ENCODE measurements at regions not wholly inside any gene's neighbourhood (a gene's known extent, or its start where the extent isn't known, plus 50 kb on each side); places are given as distances from the start of the nearest gene placed in this dataset.

DNA sequence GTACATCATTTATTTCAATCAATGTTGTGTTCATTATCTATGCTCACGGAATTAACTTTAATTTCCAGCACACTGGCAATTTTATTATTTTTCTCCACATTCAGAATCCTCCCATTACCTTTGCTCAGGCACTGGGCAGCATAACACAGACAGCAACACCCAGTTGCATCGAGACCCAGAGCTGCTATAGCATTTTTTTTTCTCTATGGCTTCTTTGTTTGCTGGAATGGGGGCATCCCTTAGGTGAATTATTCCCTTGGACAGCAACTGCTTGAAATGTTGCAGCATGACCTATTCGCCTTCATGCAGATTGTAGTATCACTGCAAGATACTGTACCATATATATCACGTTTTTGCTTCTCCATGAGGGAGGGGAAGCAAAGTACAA lies 88.8 kb downstream of the CHD9NB start (continued):
- TF ChIP-seq ZNF205 (CRISPR knock-in tag; IDR thresholded peaks at IDR 0.05): no peak
- TF ChIP-seq ZNF496 (CRISPR knock-in tag; IDR thresholded peaks at IDR 0.05; ENCODE audit: insufficient replicate concordance): no peak
- TF ChIP-seq POGZ (CRISPR knock-in tag; IDR thresholded peaks at IDR 0.05): no peak
- TF ChIP-seq ZNF546 (CRISPR knock-in tag; conservative IDR thresholded peaks at IDR 0.05): no peak
- TF ChIP-seq SMAD1 (CRISPR knock-in tag; IDR thresholded peaks at IDR 0.05; ENCODE audit: borderline replicate concordance, low read depth): no peak
- no peak for TF ChIP-seq SRY (CRISPR knock-in tag; IDR thresholded peaks at IDR 0.05)

DNA sequence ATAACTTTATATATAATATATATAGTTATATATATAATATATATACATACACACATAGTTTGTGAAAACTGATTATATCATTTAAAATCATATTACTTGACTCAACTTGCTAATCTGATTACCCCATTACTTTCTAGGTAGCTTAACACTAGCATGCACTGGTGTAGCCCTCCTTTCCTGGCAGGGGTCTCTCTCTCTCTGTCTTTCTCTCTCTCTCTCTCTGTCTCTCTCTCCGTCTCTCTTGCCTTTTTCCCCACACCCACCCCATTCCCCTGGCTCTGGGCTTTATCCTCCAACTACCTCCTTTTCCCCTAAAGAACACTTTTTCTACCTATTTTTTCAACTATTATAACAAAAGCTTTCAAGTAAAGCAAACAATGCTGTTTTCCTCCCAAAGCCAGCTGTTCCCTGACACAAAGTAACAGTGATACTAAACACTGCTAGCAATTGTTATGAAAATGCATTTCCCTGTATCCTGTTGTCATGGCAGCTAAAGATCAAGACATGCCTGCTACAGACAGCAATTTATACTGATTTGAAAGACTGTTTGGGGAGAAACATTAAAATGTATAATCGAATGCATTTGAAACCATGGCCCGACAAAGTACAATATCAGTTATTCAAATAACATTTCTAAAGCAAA lies 89.4 kb downstream of the CHD9NB start:
- FAIRE-seq: no peak

More for the DNA sequence above, 89.4 kb downstream of the CHD9NB start:
- ChIA-PET CTCF (ENCODE audit: low intra/inter-chr PET ratio, low total read pairs) (no interaction called here), POLR2A (no interaction called here)
- WGBS (ENCODE audit: low lambda C conversion rate): 62% methylated on average over 3 of the region's 3 CpGs
- DNase-seq (ENCODE audit: low spot score) (no peak), ATAC-seq (no peak)
- no peaks in the 10 kb centered on the region for H3K4me1 ChIP-seq (ENCODE audit: insufficient read depth, low read length)
- H3K79me2 ChIP-seq (ENCODE audit: insufficient read depth, low read length): no peaks in the 10 kb centered on the region
- H3K36me3 ChIP-seq (replicated peaks in 1 of 2; ENCODE audit: control insufficient read depth in 1 of 2, insufficient read depth in 2 of 2, low read length in 2 of 2): no peaks in the 10 kb centered on the region
- no peak overlapping the region for H3K9ac ChIP-seq (ENCODE audit: insufficient read depth, low read depth, low read length)
- no peaks in the 10 kb centered on the region for H3K9me3 ChIP-seq (ENCODE audit: low read length)
- in situ Hi-C loops (cut with HindIII; ENCODE audit: extremely low pct_ligation_motif_present, low pct_unique_long_range_greater_than_20kb): no loop called here
- intact Hi-C loops (cut with micrococcal nuclease; ENCODE audit: unreplicated experiment): no loop called here
- H2AFZ ChIP-seq (ENCODE audit: low read length): no peak overlapping the region
- no peak overlapping the region for H3K4me3 ChIP-seq (replicated peaks in 1 of 3; ENCODE audit: insufficient read depth in 1 of 3, low read depth in 2 of 3, low read length in 3 of 3)
- TF ChIP-seq IKZF4 (CRISPR knock-in tag; IDR thresholded peaks at IDR 0.05; ENCODE audit: borderline replicate concordance, low read depth, not compliant biosample characterization) (no peak), ZNF513 (CRISPR knock-in tag; conservative IDR thresholded peaks at IDR 0.05) (no peak), MAFG (CRISPR knock-in tag; IDR thresholded peaks at IDR 0.05) (no peak), ATRX (CRISPR knock-in tag; IDR thresholded peaks at IDR 0.05; ENCODE audit: borderline replicate concordance) (no peak), ZNF207 (IDR thresholded peaks at IDR 0.05; ENCODE audit: borderline replicate concordance) (no peak), ZBTB14 (CRISPR knock-in tag; IDR thresholded peaks at IDR 0.05) (no peak), EZH2 (conservative IDR thresholded peaks at IDR 0.05; ENCODE audit: low read depth, low read length) (no peak)
- TF ChIP-seq, protein P1, sequence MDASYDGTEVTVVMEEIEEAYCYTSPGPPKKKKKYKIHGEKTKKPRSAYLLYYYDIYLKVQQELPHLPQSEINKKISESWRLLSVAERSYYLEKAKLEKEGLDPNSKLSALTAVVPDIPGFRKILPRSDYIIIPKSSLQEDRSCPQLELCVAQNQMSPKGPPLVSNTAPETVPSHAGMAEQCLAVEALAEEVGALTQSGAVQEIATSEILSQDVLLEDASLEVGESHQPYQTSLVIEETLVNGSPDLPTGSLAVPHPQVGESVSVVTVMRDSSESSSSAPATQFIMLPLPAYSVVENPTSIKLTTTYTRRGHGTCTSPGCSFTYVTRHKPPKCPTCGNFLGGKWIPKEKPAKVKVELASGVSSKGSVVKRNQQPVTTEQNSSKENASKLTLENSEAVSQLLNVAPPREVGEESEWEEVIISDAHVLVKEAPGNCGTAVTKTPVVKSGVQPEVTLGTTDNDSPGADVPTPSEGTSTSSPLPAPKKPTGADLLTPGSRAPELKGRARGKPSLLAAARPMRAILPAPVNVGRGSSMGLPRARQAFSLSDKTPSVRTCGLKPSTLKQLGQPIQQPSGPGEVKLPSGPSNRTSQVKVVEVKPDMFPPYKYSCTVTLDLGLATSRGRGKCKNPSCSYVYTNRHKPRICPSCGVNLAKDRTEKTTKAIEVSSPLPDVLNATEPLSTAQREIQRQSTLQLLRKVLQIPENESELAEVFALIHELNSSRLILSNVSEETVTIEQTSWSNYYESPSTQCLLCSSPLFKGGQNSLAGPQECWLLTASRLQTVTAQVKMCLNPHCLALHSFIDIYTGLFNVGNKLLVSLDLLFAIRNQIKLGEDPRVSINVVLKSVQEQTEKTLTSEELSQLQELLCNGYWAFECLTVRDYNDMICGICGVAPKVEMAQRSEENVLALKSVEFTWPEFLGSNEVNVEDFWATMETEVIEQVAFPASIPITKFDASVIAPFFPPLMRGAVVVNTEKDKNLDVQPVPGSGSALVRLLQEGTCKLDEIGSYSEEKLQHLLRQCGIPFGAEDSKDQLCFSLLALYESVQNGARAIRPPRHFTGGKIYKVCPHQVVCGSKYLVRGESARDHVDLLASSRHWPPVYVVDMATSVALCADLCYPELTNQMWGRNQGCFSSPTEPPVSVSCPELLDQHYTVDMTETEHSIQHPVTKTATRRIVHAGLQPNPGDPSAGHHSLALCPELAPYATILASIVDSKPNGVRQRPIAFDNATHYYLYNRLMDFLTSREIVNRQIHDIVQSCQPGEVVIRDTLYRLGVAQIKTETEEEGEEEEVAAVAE (CRISPR knock-in tag; IDR thresholded peaks at IDR 0.05; ENCODE audit: borderline replicate concordance): no peak
- H3K27me3 ChIP-seq (ENCODE audit: control insufficient read depth in 1 of 2, insufficient read depth in 2 of 2, low read length in 2 of 2): no peaks in the 10 kb centered on the region
- no peak overlapping the region for H3K4me2 ChIP-seq (ENCODE audit: low read depth, low read length)
- no peak overlapping the region for H3K27ac ChIP-seq (ENCODE audit: extremely low read length, insufficient read depth, low read length)
- no peaks in the 10 kb centered on the region for H4K20me1 ChIP-seq (ENCODE audit: insufficient read depth, low read length)
- BruUV-seq (replicated peaks): no TSS peak
